Mammary epithelial cell (primary cell): ENCODE measurements at regions not wholly inside any gene's neighbourhood (a gene's known extent, or its start where the extent isn't known, plus 50 kb on each side); places are given as distances from the start of the nearest gene placed in this dataset.

ENCODE experiments used
- EZH2 ChIP-seq: IDR thresholded peaks from 2 replicates; pipeline ENCODE4 v1.6.1; 2012; ENCODE audit warnings: low read length, inconsistent platforms, borderline replicate concordance
- TF ChIP-seq, protein P1 (sequence below), 2 donors: IDR thresholded peaks in 1 of 2; conservative IDR thresholded peaks in 1 of 2; 2 replicates each; pipeline ENCODE4 v1.5.1; 2011 to 2012; ENCODE audit warnings: inconsistent platforms in 2 of 2, low read length in 2 of 2, mild to moderate bottlenecking in 2 of 2, control low read depth in 1 of 2, low read depth in 1 of 2; ENCODE audit not compliant: insufficient read depth in 1 of 2; ENCODE audit errors: extremely low read depth in 1 of 2

DNA sequence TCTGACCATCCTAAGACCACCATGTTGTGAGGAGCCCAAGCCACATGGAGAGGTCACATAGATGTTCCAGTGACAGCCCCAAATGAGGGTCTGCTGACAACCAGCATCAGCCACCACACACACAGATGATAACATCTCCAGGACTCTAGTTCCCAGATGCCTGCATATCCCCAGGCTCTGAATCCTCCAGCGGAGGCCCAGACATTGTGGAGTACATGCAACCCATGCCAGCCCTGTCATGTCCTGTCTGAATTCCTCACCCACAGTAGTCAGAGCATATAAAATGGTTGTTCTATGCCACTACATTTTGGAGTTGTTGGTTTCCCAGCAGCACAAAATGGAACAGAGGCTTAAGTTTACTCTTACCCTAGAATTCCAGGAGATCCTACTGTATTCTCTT is 122.0 kb upstream of the SLC35G4 start:
- TF ChIP-seq, protein P1, sequence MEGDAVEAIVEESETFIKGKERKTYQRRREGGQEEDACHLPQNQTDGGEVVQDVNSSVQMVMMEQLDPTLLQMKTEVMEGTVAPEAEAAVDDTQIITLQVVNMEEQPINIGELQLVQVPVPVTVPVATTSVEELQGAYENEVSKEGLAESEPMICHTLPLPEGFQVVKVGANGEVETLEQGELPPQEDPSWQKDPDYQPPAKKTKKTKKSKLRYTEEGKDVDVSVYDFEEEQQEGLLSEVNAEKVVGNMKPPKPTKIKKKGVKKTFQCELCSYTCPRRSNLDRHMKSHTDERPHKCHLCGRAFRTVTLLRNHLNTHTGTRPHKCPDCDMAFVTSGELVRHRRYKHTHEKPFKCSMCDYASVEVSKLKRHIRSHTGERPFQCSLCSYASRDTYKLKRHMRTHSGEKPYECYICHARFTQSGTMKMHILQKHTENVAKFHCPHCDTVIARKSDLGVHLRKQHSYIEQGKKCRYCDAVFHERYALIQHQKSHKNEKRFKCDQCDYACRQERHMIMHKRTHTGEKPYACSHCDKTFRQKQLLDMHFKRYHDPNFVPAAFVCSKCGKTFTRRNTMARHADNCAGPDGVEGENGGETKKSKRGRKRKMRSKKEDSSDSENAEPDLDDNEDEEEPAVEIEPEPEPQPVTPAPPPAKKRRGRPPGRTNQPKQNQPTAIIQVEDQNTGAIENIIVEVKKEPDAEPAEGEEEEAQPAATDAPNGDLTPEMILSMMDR (conservative IDR thresholded peaks at IDR 0.05 in 1 of 2, IDR thresholded peaks at IDR 0.05 in 1 of 2; ENCODE audit: extremely low read depth in 1 of 2, insufficient read depth in 1 of 2, low read depth in 1 of 2, low read length in 2 of 2) = no peak
- TF ChIP-seq EZH2 = no peak
